Dermis blood vessel endothelial cell (primary cell): ENCODE measurements at regions not wholly inside any gene's neighbourhood (a gene's known extent, or its start where the extent isn't known, plus 50 kb on each side); places are given as distances from the start of the nearest gene placed in this dataset.

Experiments used
- DNase-seq: peaks from one replicate; pipeline ENCODE4 v3.0.0; 2010

- no peak for DNase-seq
Observed at GRCh38 chr5:88540471-88541115, 271.9 kb upstream of the TMEM161B start.

- no peak for DNase-seq
Observed at GRCh38 chr5:88539693-88540365, 271.2 kb upstream of the TMEM161B start.

GRCh38 chr5:88539026-88539425 is 270.4 kb upstream of the TMEM161B start:
- no peak for DNase-seq

- DNase-seq, result no peak
Observed at GRCh38 chr5:88536146-88536545, 267.5 kb upstream of the TMEM161B start.

GRCh38 chr5:88524941-88525340 is 256.3 kb upstream of the TMEM161B start:
- DNase-seq, result no peak

- DNase-seq, result no peak
Observed at GRCh38 chr5:88519066-88519465, 250.4 kb upstream of the TMEM161B start.

- no peak for DNase-seq
Observed at GRCh38 chr5:88518131-88519016, 249.7 kb upstream of the TMEM161B start.

GRCh38 chr5:88515881-88516819 is 247.5 kb upstream of the TMEM161B start:
- DNase-seq, result no peak

GRCh38 chr5:88515068-88515467 is 246.4 kb upstream of the TMEM161B start:
- no peak for DNase-seq

- no peak for DNase-seq
Observed at GRCh38 chr5:88509403-88509802, 240.8 kb upstream of the TMEM161B start.

GRCh38 chr5:88507261-88507660 is 238.6 kb upstream of the TMEM161B start:
- DNase-seq, result no peak

- DNase-seq, result no peak
Observed at GRCh38 chr5:88503406-88503805, 234.8 kb upstream of the TMEM161B start.

GRCh38 chr5:88503041-88503345 is 234.3 kb upstream of the TMEM161B start:
- DNase-seq, result peak; percentile 5

GRCh38 chr5:88502179-88503040 is 233.8 kb upstream of the TMEM161B start:
- DNase-seq, result peak; percentile 32

- DNase-seq, result no peak
Observed at GRCh38 chr5:88495810-88496209, 227.2 kb upstream of the TMEM161B start.

- no peak for DNase-seq
Observed at GRCh38 chr5:88490874-88491273, 222.2 kb upstream of the TMEM161B start.

GRCh38 chr5:88489364-88489763 is 220.7 kb upstream of the TMEM161B start:
- DNase-seq, result no peak

- no peak for DNase-seq
Observed at GRCh38 chr5:88488561-88488960, 219.9 kb upstream of the TMEM161B start.

- no peak for DNase-seq
Observed at GRCh38 chr5:88488130-88488529, 219.5 kb upstream of the TMEM161B start.

GRCh38 chr5:88487066-88487465 is 218.4 kb upstream of the TMEM161B start:
- DNase-seq, result no peak

- no peak for DNase-seq
Observed at GRCh38 chr5:88486431-88486830, 217.8 kb upstream of the TMEM161B start.

- DNase-seq, result no peak
Observed at GRCh38 chr5:88485531-88485930, 216.9 kb upstream of the TMEM161B start.
